HG02571 (cell line): ENCODE measurements at regions not wholly inside any gene's neighbourhood (a gene's known extent, or its start where the extent isn't known, plus 50 kb on each side); places are given as distances from the start of the nearest gene placed in this dataset.

Source experiments
- ATAC-seq: cut with Tn5 transposase; IDR thresholded peaks from one replicate; pipeline ENCODE4 v1.9.1; 2021; ENCODE audit warnings: mild to moderate bottlenecking, moderate library complexity; ENCODE audit not compliant: unreplicated experiment

- no peak for ATAC-seq
Measured at GRCh38 chr5:74430631-74431289, 209.8 kb downstream of the ENC1 start.

- ATAC-seq, result no peak
Measured at GRCh38 chr5:74429495-74429894, 211.0 kb downstream of the ENC1 start.

GRCh38 chr5:74428876-74429275 lies 211.7 kb downstream of the ENC1 start:
- no peak for ATAC-seq

- no peak for ATAC-seq
Measured at GRCh38 chr5:74428275-74428674, 212.3 kb downstream of the ENC1 start.

GRCh38 chr5:74426506-74426905 lies 214.0 kb downstream of the ENC1 start:
- ATAC-seq, result no peak

DNA sequence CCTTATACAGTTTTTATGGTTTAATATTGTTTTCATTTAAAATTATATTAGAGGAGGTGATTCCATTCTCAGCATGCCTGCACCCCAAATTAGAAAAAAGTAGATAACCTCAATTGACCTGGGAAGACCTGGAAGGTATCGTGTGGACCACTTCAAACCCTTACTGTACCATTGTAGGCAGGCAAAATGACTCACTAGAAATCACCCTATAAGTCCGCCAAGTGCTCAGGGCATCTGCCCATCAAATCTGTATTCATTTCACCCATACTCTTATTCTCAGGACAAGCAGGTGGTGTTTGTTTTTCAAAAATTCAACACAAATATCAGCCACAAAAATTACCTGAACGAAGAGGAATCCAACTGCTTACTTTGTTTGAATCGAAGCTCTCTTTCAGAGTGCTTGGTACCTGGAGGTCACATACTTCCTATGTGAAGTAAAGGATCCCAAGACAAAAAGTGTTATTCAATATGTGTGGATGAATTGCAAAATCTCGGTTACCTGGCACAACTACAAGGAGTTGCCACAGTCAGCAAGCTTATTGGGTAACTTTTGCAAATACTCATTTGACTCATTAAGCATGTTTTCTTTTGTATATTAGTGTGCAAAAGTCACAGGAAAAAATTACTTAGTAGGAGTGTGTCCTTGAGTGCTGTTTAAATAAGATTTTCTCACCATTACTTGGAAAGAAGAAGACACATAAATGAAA lies 216.2 kb downstream of the ENC1 start:
- ATAC-seq, result no peak

GRCh38 chr5:74423383-74423782 lies 217.1 kb downstream of the ENC1 start:
- no peak for ATAC-seq

DNA sequence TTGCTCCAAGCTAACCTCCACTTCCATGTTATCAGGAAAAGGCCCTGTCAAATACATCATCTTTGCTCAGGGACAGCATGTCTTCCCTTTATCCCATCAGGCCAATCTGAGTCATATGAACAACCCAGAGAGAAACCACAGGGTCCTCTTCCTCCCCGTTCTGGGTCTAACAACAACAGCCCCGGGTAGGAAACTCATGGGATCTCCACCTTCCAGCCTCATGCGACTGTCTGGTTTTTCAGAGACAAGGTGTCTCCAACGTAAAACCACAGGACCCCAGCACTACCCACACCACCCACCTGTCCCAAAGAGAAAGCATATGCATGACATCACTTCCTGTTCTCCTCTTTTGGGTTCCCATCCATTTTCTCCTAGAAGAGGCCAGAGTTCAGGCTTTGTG lies 217.9 kb downstream of the ENC1 start:
- no peak for ATAC-seq

DNA sequence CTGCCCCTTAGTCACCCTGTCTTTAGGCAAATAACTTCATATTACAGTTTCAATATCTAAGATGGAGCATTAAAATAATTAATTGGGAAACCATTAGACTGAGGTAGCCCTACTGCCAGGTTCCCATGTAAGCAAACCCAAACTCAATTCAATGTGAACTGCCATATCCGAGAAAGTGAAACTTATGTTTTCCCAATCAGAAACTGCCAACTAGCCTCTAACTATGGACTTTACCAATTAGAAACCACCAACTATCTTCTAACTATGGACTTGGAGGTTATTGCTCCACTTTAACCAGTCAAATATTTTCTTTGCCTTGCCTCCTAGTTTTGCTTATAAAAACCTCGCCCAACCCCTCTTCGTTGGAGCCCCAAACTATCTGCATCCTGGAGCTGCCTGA lies 218.5 kb downstream of the ENC1 start:
- ATAC-seq, result no peak

- ATAC-seq, result no peak
Measured at GRCh38 chr5:74421377-74421776, 219.2 kb downstream of the ENC1 start.

GRCh38 chr5:74420947-74421346 lies 219.6 kb downstream of the ENC1 start:
- no peak for ATAC-seq

GRCh38 chr5:74420220-74420619 lies 220.3 kb downstream of the ENC1 start:
- ATAC-seq, result no peak

DNA sequence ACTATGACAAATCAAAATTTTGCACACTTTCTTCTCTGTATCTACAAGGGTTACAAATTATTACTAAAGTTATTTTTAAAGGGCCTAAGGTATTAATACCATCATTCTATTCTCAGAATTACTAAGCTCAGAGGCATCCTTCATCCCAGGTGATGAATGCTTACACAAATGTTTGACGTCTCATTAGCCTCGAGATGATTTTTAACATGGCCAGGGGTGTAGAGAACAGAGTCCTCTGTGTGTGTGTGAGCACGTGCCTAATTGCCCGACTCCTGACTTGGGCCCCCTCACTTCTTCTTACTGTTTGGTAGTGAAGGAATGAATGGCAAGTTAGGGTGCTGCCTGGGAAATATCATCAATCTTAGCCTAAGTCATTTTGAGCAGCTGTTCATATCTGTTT lies 221.1 kb downstream of the ENC1 start:
- no peak for ATAC-seq

DNA sequence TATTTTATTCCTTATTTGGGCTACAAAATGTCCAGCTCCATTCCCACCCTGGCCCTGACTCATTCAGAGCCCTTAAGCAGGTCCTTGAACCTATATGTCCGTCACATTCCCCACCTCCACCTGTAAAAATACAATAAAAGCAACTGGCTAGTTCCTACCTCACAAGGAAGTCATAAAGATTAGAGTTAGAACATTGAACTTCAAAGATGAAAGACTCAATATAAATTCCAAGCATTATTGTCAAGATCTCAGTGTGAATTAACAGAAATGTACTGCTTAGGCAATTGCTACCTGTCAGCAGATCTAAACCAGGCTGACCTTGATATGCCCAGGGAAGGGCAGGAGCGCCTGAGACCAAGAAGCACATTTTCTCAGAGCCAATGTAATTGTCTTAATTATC lies 221.8 kb downstream of the ENC1 start:
- no peak for ATAC-seq

GRCh38 chr5:74418261-74418660 lies 222.3 kb downstream of the ENC1 start:
- ATAC-seq, result no peak

- no peak for ATAC-seq
Measured at GRCh38 chr5:74415695-74416102, 224.8 kb downstream of the ENC1 start.

DNA sequence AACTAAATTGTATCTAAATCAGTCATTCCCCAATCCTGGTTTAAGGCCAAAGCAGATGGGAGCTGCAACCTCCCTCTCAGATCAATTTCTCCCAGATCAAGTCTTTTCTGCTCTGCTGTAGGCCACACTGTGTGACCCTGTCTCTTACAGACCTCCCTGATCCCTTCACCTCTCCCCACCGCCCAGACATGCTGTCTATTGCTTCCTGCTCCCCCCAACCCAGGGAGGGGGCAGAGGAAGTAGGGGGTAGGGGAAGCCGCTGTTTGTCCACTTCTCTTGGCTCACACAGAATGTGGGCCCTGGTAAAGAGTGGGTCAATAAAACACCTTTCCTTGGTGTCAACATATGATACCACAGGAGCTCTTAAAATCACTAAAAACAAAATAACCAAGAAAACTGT lies 226.3 kb downstream of the ENC1 start:
- ATAC-seq, result no peak

DNA sequence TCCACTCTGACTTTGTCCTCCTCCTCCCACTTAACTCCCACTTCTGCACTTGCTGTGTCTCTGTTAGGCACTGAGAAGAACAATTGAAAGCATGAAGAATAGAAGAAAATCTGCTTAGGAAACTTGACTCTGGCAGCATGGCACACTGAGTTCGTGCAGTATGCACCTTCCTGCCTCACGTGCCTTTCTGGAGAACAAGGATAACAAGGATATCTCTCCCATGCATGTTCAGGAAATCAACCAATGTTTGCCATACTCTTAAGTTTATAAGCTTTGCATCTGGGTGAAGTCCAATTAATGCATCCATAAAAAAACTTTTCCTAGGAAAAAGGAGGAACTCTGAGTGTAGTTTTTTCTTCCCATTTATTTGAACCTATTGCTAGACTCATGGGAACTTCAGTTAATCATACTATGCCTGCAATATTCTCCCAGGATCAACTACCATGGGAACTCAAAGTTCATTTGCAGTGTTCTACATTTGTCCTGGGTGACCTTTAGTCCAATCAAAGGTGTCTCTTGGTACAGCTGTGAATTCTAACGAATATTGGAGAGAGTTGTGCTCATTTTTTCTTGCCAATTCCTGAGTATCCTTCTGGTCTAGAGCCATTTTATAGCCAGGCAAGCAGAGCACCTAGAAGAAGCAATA lies 227.0 kb downstream of the ENC1 start:
- no peak for ATAC-seq

DNA sequence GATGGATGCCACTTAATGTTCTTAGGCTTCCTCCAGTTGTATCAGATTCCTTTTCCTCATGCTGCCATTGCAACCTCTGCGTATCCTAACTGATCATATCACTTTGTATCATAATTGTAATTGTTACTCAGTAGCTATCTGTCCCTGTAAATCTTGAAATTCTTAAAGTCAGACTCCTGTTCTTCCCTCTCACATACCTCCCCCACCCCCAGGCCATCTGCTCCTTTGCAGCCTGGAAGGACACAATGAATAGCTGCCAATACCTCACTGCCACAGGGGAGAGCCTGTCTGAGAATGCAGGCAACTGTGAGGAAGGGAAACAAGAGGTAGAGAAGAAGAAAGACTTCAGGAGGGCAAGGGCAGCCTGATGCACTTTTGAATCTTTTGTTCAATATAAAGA lies 228.5 kb downstream of the ENC1 start:
- ATAC-seq, result no peak

GRCh38 chr5:74409712-74410111 lies 230.8 kb downstream of the ENC1 start:
- ATAC-seq, result no peak

DNA sequence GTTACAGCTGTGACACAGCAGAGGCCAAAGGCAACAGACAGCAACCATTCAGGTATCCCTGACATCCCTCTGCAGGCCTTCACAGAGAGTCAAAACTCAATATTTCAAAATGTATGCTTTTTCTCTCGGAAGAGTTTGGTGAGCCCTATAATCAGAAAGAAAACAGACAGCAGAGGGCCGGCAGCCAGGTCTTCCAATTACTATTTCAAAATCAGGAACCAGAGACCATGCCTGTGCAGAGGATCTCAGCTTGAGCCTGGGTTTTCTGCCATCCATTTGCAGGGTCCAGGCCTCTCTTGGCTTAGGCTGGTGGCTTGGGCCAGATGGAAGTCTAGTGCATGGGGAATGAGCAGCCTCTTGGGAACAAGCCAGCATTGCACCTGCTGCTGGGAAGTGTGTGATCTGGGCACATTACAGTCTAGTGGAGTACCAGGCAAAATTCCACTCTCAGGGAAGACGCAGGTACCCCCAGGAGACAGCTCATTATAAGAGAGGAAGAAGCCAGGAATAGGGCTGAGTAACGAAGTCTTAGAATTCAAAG lies 231.3 kb downstream of the ENC1 start:
- no peak for ATAC-seq
